NT2/D1 (cell line): ENCODE measurements at regions not wholly inside any gene's neighbourhood (a gene's known extent, or its start where the extent isn't known, plus 50 kb on each side); places are given as distances from the start of the nearest gene placed in this dataset.

Experiments
- DNase-seq: peaks from one replicate; pipeline ENCODE4 v3.0.0-alpha.2; 2011; ENCODE audit warnings: low read depth, low spot score
- H3K27me3 ChIP-seq: 2 replicates; pipeline ENCODE4 v1.6.0; 2011; ENCODE audit warnings: mild to moderate bottlenecking; ENCODE audit not compliant: insufficient read length, insufficient read depth
- H3K36me3 ChIP-seq: 2 replicates; pipeline ENCODE4 v1.6.1; 2011; ENCODE audit warnings: mild to moderate bottlenecking, low read length, mixed read lengths; ENCODE audit not compliant: insufficient read depth, insufficient read length
- H3K4me1 ChIP-seq: 2 replicates; pipeline ENCODE4 v1.5.1; 2011; ENCODE audit not compliant: insufficient read depth, insufficient read length
- H3K4me3 ChIP-seq: 2 replicates; pipeline ENCODE4 v1.5.1; 2011; ENCODE audit warnings: low read depth; ENCODE audit not compliant: insufficient read length
- H3K9ac ChIP-seq: 2 replicates; pipeline ENCODE4 v1.6.0; 2011; ENCODE audit warnings: low read depth; ENCODE audit not compliant: insufficient read length
- H3K9me3 ChIP-seq: 2 replicates; pipeline ENCODE4 v1.5.1; 2011; ENCODE audit warnings: mild to moderate bottlenecking, low read length; ENCODE audit not compliant: insufficient read depth
- SUZ12 ChIP-seq: IDR thresholded peaks from 2 replicates; pipeline ENCODE4 v1.6.1; 2011; ENCODE audit not compliant: insufficient read length, insufficient read depth; ENCODE audit errors: extremely low read depth
- YY1 ChIP-seq: IDR thresholded peaks from 2 replicates; pipeline ENCODE4 v1.6.1; 2011; ENCODE audit not compliant: insufficient read length, insufficient read depth
- ZNF274 ChIP-seq: IDR thresholded peaks from 2 replicates; pipeline ENCODE4 v1.6.1; 2011; ENCODE audit warnings: mild to moderate bottlenecking, low read depth, low read length

- no peak for DNase-seq
- no peaks in the 10 kb centered on the region for H3K36me3 ChIP-seq
- H3K4me3 ChIP-seq, result no peak overlapping the region
- no peak overlapping the region for H3K9ac ChIP-seq
- no peaks in the 10 kb centered on the region for H3K9me3 ChIP-seq
- no peak for TF ChIP-seq YY1
- TF ChIP-seq ZNF274, result no peak
- no peak for TF ChIP-seq SUZ12
- no peaks in the 10 kb centered on the region for H3K27me3 ChIP-seq
- no peaks in the 10 kb centered on the region for H3K4me1 ChIP-seq
Measured at GRCh38 chr6:40722091-40722490, 134.9 kb upstream of the LRFN2 start.

- DNase-seq, result no peak
- TF ChIP-seq ZNF274 (no peak), YY1 (no peak), SUZ12 (no peak)
- Histone ChIP-seq H3K4me3 (no peak overlapping the region), H3K36me3 (no peaks in the 10 kb centered on the region), H3K27me3 (no peaks in the 10 kb centered on the region), H3K9me3 (no peaks in the 10 kb centered on the region), H3K4me1 (no peaks in the 10 kb centered on the region), H3K9ac (no peak overlapping the region)
Measured at GRCh38 chr6:40721271-40721952, 134.2 kb upstream of the LRFN2 start.

GRCh38 chr6:40720375-40720748 is 133.2 kb upstream of the LRFN2 start:
- no peak for DNase-seq
- no peaks in the 10 kb centered on the region for H3K36me3 ChIP-seq
- no peak overlapping the region for H3K9ac ChIP-seq
- H3K4me3 ChIP-seq, result no peak overlapping the region
- no peaks in the 10 kb centered on the region for H3K9me3 ChIP-seq
- no peaks in the 10 kb centered on the region for H3K27me3 ChIP-seq
- no peaks in the 10 kb centered on the region for H3K4me1 ChIP-seq
- TF ChIP-seq SUZ12 (no peak), YY1 (no peak), ZNF274 (no peak)

GRCh38 chr6:40719671-40720374 is 132.7 kb upstream of the LRFN2 start:
- no peak overlapping the region for H3K4me3 ChIP-seq
- DNase-seq, result no peak

GRCh38 chr6:40718401-40718800 is 131.2 kb upstream of the LRFN2 start:
- no peak overlapping the region for H3K4me3 ChIP-seq
- DNase-seq, result no peak
- H3K9me3 ChIP-seq, result no peaks in the 10 kb centered on the region
- no peak for TF ChIP-seq SUZ12
- no peak for TF ChIP-seq ZNF274
- no peak for TF ChIP-seq YY1
- H3K4me1 ChIP-seq, result peaks cover 3% of the 10 kb centered on the region
- no peaks in the 10 kb centered on the region for H3K27me3 ChIP-seq
- H3K9ac ChIP-seq, result no peak overlapping the region
- H3K36me3 ChIP-seq, result no peaks in the 10 kb centered on the region

More at GRCh38 chr6:40719671-40720374, 132.7 kb upstream of the LRFN2 start:
- Histone ChIP-seq H3K9ac (peak overlapping the region; percentile 24), H3K4me1 (no peaks in the 10 kb centered on the region), H3K27me3 (no peaks in the 10 kb centered on the region), H3K9me3 (no peaks in the 10 kb centered on the region), H3K36me3 (no peaks in the 10 kb centered on the region)
- no peak for TF ChIP-seq ZNF274
- no peak for TF ChIP-seq YY1
- no peak for TF ChIP-seq SUZ12

- H3K36me3 ChIP-seq, result no peaks in the 10 kb centered on the region
- TF ChIP-seq SUZ12 (no peak), YY1 (no peak), ZNF274 (no peak)
- no peak overlapping the region for H3K9ac ChIP-seq
- no peaks in the 10 kb centered on the region for H3K27me3 ChIP-seq
- peaks cover 6% of the 10 kb centered on the region for H3K4me1 ChIP-seq
- no peak for DNase-seq
- no peak overlapping the region for H3K4me3 ChIP-seq
- H3K9me3 ChIP-seq, result no peaks in the 10 kb centered on the region
Measured at GRCh38 chr6:40717411-40718057, 130.4 kb upstream of the LRFN2 start.
